ENCODE measurements at regions not wholly inside any gene's neighbourhood (a gene's known extent, or its start where the extent isn't known, plus 50 kb on each side); places are given as distances from the start of the nearest gene placed in this dataset.

- no peak overlapping the region for H3K4me3 ChIP-seq (ENCODE audit: low read depth, low read length)
- no peaks in the 10 kb centered on the region for H3K4me1 ChIP-seq
- no peak for TF ChIP-seq CTCF (IDR thresholded peaks at IDR 0.05)
- H3K36me3 ChIP-seq (ENCODE audit: control insufficient read depth, insufficient read depth, low read length) = no peaks in the 10 kb centered on the region
- no peak overlapping the region for H3K4me2 ChIP-seq (ENCODE audit: low read length)
- no peaks in the 10 kb centered on the region for H3K27me3 ChIP-seq (ENCODE audit: control insufficient read depth, insufficient read depth, low read length)
- no peak overlapping the region for H3K27ac ChIP-seq
- H2AFZ ChIP-seq = no peak overlapping the region
- no peaks in the 10 kb centered on the region for H3K9me3 ChIP-seq (ENCODE audit: control insufficient read depth, low read length)
- no peaks in the 10 kb centered on the region for H3K79me2 ChIP-seq
- no peak overlapping the region for H3K9ac ChIP-seq
These were observed 66.4 kb upstream of the NEDD9 start for GRCh38 chr6:11298651-11299420.

GRCh38 chr6:11297376-11297729 lies 64.9 kb upstream of the NEDD9 start:
- no peaks in the 10 kb centered on the region for H3K9me3 ChIP-seq (ENCODE audit: control insufficient read depth, low read length)
- H3K4me1 ChIP-seq = no peaks in the 10 kb centered on the region
- no peaks in the 10 kb centered on the region for H3K79me2 ChIP-seq
- H3K36me3 ChIP-seq (ENCODE audit: control insufficient read depth, insufficient read depth, low read length) = no peaks in the 10 kb centered on the region
- H3K4me3 ChIP-seq (ENCODE audit: low read depth, low read length) = no peak overlapping the region
- TF ChIP-seq CTCF (IDR thresholded peaks at IDR 0.05) = no peak
- H3K27me3 ChIP-seq (ENCODE audit: control insufficient read depth, insufficient read depth, low read length) = no peaks in the 10 kb centered on the region
- no peak overlapping the region for H3K4me2 ChIP-seq (ENCODE audit: low read length)
- H3K27ac ChIP-seq = no peak overlapping the region
- H2AFZ ChIP-seq = no peak overlapping the region
- H3K9ac ChIP-seq = no peak overlapping the region

GRCh38 chr6:11296449-11297375 lies 64.2 kb upstream of the NEDD9 start:
- Histone ChIP-seq H3K36me3 (ENCODE audit: control insufficient read depth, insufficient read depth, low read length) (no peaks in the 10 kb centered on the region), H3K27me3 (ENCODE audit: control insufficient read depth, insufficient read depth, low read length) (no peaks in the 10 kb centered on the region), H3K27ac (no peak overlapping the region), H3K9ac (no peak overlapping the region), H3K4me1 (no peaks in the 10 kb centered on the region), H3K79me2 (no peaks in the 10 kb centered on the region), H3K4me2 (ENCODE audit: low read length) (no peak overlapping the region), H3K9me3 (ENCODE audit: control insufficient read depth, low read length) (no peaks in the 10 kb centered on the region), H2AFZ (no peak overlapping the region), H3K4me3 (ENCODE audit: low read depth, low read length) (no peak overlapping the region)
- no peak for TF ChIP-seq CTCF (IDR thresholded peaks at IDR 0.05)

- no peaks in the 10 kb centered on the region for H3K79me2 ChIP-seq
- H3K9ac ChIP-seq = no peak overlapping the region
- H3K27ac ChIP-seq = no peak overlapping the region
- no peaks in the 10 kb centered on the region for H3K36me3 ChIP-seq (ENCODE audit: control insufficient read depth, insufficient read depth, low read length)
- no peaks in the 10 kb centered on the region for H3K9me3 ChIP-seq (ENCODE audit: control insufficient read depth, low read length)
- no peak overlapping the region for H3K4me2 ChIP-seq (ENCODE audit: low read length)
- H2AFZ ChIP-seq = no peak overlapping the region
- H3K4me3 ChIP-seq (ENCODE audit: low read depth, low read length) = no peak overlapping the region
- TF ChIP-seq CTCF (IDR thresholded peaks at IDR 0.05) = no peak
- H3K4me1 ChIP-seq = no peaks in the 10 kb centered on the region
- no peaks in the 10 kb centered on the region for H3K27me3 ChIP-seq (ENCODE audit: control insufficient read depth, insufficient read depth, low read length)
These were observed 63.5 kb upstream of the NEDD9 start for GRCh38 chr6:11295969-11296368.
